HG02763 (cell line): ENCODE measurements at regions not wholly inside any gene's neighbourhood (a gene's known extent, or its start where the extent isn't known, plus 50 kb on each side); places are given as distances from the start of the nearest gene placed in this dataset.

Experiments used
- ATAC-seq: cut with Tn5 transposase; IDR thresholded peaks from one replicate; pipeline ENCODE4 v1.9.1; 2021; ENCODE audit warnings: mild to moderate bottlenecking, moderate library complexity; ENCODE audit not compliant: unreplicated experiment

DNA sequence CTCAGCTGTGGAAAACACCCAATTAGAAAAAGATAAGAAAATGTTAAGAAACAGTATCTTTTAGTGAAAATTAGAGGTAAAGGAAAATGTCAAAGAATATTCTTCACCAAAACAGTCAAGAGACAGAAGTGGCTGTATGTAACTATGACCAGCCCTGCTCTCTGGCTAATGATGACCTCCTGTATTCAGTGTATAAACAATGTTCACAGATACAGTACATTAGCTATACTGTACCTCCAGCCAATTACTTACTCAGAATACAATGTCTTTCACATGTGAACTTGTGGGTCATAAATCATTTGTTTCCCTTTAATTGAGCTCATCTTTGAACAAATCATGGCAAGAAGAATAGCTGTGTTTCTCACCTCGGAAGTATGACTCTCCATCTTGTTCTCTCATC lies 432.0 kb downstream of the LMO4 start:
- no peak for ATAC-seq

DNA sequence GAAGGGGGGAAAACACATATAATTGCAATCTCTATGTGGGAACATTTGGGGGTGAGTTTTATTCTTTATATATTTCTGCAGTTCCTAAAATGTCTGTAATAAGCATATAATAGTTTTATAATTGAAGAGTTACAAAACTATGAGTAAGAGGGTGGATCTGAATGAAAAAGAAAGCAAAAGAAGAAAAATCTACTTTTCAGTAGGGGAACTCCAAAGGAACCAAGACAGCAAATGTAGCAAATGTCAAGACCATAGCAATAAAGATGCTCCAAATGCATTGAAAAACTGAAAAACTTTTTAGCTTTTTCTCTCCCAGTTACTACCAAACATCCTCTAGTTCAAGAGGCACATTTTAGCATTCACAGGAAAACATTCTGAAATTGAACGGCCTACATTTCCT lies 434.8 kb downstream of the LMO4 start:
- no peak for ATAC-seq

DNA sequence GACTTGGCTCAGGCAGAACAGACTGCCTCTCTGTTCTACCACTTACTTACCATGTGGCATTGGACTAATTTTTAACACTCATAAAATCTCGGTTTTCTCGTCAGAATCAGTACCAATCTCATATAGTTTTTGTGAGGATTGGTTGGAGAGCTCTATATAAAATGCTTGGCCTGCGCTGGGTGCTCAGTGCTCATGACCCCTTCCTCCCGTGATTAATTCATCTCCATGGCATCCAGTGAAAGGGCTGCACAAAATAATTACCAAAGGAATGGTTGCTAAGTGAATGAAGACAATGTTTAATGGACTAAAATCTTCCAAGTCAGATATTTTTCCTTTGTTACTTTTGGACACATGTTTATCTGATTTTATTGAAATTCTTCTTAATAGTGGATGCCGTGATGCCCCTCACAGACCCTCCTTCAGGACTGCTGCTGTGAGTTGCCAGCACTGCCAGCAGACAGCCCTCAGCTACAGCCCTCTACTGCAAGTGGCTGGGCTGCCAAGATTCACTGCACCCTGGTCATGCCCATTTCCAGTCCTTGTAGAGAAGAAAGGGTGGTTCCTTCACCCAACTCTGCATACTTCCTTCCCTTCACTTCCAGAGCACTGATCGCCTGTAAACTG lies 436.5 kb downstream of the LMO4 start:
- ATAC-seq = no peak

DNA sequence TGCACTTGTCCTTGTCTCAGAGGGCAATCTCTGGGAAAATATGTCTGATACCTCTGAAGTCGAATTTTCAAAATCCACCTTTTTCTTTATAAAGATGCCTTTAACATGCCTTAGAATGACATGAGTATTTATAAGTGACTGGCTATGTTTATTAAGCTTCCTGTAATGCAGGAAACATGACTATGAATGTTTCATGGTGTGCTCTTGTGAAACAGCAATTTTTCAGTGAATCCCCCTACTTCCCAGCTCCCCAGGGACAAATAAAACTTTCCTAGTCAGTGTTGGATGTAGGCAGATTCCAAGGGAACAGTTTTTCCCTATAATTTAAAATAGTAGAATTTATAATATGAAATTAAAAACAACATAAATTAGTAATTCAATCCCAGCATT lies 437.0 kb downstream of the LMO4 start:
- ATAC-seq = no peak

DNA sequence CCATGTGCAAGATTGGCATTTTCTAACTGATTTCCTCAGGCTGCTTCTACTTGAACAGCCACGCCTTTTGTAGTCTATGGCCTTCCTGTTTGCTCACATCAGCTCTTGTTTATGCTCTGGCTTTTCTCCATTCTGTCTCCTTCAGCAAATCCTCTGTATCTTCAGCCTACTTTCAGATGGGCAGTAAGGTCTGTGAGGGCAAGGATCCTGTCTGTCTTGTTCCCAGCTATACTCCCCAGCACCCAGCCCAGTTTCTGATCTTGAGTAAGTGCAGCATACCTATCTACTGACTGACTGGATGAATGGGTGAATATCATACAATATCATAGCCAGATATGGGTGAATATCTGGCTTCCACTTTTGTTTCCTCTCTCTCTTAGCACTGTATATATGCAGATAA lies 438.1 kb downstream of the LMO4 start:
- ATAC-seq = no peak

DNA sequence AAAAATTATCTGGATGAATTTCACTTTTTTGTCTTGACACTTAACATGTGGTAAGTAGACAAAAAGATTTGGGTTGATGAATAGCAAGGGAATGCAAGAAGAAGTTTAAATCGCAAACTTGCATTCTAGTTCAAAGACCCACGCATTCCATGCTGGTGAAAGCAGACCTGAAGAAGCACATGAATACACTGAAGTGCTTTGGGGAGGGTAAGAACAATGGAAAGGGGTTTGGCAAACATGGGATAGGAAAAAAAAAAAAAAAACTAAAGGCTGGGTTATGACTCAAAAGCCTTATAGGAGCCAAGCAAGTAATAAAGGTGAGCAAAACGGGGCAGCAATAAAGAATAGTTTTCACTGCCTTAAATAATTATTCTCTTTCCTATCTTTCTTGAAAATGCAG lies 450.2 kb downstream of the LMO4 start:
- ATAC-seq = no peak

DNA sequence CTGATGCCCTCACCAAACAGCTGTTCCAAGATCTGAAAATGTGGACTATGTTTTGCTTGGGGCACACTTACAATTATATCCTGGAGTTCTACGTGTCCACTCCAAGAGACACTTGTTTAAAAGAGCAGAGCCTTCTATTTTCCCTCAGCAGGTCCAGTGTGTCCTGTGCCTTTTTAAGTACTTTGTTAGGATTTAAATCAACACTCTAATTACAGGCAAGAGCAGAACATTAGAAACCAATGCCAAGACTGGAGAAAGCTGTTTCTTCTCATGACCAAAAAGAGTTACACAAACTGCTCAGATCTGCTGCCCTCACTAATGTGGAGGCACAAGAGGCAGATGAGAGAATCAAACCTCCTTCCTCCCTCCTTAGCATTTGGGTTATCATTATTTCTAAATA lies 452.9 kb downstream of the LMO4 start:
- no peak for ATAC-seq

DNA sequence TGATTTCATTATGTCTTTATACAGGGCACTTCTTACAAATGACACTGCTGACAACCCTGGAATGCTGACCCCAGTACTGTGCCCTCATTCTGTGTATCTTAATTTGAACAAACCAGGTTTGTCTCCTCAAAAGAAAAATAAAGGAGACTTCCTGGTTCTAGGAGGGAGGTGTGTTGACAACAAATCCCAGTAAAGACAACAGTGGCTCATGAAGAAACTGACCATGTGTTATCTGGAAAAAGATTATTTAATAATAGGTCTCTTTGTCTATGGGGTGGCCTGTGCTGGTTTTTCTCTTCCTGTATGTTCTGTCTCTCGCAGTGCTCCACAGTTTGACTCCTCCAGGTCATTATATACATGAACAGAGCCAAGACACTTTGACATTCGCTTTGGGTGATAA lies 454.6 kb downstream of the LMO4 start:
- ATAC-seq = no peak

DNA sequence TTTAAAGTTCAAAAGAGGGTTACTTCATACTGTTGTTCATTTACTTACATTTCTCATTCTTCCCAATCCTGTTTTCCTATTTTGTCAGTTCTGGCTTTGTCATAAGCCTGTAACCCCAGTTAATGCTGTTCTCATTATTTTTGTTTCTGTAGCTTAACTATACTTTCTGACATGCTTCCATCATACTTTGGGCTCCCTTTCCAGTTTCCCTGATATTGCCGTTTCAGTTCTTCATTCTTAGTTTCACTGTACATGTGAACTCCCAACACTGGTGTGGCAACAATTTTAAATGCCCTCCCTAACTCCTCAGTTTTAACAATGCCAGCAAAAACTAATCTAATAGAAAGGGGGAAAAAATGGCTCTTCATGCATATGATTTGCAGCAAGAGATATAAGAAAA lies 456.7 kb downstream of the LMO4 start:
- ATAC-seq = no peak

DNA sequence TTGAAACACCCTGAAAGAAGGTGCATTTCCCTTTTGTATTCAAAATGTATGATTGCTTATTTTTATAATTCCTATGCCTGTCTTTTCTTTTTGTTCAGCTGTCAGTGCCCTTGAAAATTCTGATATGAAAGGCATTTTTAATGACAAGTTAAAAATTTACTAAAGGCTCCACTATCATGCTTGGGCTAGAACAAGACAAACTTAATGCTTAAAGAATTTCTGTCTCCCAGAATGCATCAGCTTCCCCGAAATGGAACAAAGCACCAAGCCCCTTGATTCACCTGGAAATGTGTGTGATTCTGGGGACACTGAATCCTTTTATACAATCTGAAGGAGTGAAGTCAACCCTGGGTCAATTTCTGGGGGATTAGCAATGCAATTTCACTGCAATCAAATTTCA lies 457.5 kb downstream of the LMO4 start:
- no peak for ATAC-seq

DNA sequence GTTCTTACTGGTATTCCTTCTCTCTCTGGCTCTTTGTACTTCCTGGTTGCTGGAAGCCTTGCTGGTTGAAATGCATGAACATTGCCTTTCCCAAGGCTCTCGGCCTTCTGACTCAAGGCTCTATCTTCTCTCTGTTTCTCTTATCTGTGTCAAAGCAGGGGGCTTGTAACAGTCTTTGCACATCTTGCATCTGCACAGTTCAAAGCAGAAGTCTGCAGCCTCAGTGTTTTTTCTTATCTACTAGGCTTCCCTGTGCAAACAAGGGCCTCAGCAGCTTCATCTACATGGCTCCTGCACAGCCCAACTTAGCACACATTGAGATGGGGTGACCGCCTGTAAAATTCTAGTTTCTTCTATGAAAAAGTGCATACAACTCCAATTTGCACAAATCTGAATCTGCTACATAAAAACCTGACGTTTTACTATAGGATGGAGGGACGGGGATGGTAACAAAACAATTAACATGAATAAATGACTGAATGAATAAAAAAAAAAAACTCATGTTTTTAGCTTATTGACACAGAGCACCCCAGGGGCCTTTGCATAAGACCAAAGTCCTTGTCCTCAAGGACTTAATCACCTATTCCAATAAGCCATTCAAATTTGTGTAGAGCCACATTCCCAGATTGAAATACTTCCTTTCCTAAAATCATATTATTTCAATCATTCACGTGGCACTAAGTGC lies 458.3 kb downstream of the LMO4 start:
- no peak for ATAC-seq

DNA sequence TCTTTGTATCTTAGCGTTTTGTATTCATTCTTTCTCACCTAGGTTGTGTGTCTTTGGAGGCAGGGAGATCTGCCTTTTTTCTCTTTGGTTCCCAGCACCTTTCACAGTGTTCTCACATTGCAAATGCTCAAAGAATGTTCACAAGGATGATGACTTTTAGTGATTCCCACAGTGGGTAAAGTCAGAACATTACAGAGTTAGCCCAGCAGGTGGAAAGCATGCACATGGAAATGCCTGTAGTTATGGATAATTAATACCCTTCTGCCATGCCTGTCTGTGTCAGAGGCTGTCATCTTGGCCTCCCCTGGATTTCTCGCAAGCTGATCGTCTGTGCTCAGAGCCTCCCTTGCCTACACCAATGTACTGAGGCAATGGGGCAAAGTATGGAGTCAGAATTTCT lies 458.9 kb downstream of the LMO4 start:
- no peak for ATAC-seq

DNA sequence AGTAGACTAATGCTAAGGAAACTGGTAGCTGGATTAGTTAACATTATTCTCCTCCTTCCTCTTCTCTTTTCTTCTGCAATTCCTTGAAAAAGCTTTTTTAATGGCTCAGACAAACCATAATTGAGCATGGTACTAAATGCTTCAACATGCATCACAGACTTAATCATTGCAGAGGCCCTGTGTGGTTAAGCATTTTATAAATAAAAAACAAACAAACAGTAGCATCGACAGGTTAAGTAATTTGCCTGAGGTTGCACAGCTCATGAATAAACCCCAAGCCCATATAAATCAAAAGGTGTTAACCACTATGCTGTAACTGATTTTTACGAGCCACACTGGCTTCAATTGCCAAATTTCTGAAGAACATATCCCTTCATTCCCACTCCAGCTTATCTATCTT lies 462.1 kb downstream of the LMO4 start:
- no peak for ATAC-seq

DNA sequence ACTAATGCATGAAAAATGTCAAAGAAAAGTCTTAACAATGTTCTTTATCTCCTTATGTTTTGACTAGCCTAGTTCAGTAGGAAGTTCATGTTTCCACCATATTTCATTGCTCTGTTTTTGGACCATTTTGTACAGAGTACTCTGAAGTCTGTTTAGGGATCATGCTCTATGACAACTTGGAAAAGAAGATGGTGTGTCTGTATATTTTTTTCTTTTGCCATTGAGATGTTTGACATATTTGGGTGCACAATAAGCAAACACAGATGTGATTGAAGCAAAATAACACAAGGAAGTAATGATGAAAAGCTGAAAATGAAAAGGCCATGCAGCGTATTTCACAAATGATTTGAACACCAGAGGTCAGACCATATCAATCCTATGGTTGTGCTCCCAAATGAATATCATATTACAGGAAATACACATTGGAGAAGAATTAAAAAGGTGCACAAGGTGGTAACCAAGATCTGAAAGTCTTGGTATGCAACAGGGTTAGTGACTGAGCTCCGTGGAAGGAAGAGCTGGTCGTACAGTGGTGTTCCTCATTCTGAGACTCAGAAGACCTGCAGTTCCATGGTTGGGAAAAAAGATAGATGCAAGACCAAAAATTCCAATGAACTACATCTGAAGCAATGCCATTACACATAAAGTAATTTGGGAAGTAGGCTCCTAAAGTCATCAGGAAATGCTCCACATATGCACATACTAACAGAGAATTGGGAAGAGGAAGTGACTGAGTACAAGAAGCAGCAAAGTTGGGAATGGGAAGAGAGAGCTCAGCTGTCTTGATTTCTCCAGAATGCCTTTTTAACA lies 463.5 kb downstream of the LMO4 start:
- no peak for ATAC-seq

DNA sequence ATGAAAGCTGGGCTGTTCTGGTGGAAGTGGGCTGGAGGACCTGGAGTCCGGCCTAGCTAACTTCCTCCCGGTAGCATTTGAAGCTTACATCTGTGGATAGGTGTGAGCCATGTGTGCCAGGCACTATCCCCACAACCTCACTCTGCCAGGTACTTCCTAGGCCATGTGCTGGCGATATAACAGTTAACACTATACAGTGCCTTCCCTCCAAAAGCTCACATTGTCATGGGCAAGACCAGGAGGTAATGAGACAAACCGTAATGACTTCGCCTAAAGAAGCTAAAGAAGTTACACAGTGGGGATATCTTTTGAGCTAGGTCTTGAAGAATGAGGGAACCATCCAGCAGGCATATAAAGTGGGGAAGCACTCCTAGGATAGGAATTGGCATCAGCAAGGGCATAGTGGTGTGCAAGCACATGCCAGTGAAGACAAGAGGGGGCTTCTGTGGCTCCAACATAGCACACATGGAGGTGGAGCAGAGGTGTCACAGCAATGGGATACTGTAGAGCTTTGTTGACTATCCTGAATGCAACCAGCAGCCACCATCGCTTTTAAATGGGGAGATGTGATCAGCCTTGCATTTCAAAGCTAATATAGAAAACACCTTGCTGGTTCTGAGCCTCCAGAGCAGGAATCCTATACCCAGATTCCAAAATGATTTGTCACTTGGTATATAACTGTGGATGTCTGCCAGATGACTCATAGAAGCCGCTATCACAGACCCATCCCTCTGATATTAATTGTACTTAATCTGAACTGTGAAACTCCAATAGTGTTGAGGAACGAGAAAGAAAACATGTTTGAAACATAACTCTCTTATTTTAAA lies 466.3 kb downstream of the LMO4 start:
- ATAC-seq = no peak

DNA sequence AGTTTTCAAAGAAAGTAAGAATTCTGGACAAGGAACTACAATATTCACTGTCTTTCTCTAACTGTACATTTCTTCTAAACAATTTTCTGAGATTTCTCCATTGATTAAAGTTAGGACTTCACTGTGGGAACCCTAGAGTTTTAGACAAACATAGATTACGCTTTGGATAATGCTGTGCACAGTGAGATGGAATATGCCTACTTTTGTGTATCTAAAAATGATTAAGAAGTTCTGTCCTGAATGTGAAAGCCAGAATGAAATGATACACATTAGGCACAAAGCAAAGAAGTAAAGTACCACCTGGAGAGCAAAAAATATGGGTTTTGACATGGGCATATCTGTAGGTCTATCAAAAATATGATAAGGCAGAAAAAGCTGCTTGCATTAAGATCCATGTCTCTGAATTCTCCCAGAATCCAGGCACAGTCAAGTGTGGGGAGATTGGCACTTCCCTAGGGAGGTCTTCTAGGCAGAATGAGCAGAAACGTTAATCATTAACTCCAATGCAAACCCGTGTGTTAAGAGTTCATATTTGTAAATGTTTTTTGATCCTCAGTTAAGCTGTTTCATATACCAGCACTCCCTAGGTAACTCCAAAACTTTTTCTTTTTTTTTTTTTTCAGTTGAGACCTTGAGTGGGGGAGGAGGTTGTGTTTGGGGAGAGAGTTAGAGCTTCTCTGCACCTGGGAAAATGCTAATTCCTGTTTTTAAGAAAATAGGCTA lies 467.1 kb downstream of the LMO4 start:
- no peak for ATAC-seq

DNA sequence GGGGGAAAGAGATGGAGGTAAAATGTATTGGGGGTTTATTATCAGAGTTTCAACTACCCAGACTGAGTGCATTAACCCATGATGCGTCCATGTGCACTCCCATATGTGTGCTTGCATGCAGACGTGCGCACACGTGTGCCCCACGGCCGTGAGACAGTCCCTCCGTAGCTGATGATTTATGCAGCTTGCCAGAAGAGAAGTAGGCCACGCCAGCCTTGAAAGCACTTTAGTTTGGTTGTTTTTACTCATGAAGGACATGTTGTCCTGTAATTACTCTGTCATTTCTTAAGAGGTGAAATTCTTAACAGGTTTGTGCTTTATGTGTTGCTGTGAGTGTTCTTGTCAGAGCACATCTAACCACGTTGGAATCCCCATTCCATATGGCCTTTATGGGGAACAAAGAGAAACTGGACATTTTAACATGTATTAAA lies 467.8 kb downstream of the LMO4 start:
- ATAC-seq = no peak

DNA sequence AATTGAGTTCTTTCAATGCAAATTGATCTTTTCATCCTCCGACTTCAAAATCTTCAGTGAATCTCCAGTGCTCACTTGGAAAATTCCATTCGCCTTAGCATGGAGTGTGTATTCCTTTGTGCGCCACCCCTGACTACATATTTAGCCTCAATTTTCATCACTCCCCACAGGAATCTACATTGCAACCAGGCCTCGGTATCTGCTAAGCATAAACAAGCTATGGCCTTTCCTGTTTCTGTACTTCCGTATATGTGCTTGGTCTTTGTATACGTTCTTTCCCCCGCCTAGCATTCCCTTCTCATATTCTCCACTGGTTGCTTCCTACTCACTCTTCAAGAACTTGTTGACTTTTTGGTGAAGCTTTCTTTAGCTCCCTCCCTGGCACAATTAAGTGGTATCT lies 470.8 kb downstream of the LMO4 start:
- no peak for ATAC-seq

DNA sequence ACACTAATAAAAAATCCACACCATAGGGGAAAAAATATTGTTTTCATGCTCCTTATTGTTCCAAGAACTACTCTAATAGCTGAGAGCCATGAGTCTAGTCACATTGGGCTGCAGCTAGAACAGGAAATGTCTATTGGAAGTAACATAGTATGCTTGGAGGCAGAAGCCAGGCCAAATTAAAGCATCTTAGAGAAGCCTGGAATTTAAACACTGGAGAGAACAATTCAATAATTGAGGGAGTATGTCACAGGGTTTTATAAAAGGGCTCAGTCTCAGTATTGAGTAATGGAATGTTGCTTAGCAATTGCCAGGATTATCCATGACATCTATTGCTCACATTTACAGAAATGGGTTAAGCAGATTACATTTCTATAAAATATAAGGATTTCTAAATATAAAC lies 471.3 kb downstream of the LMO4 start:
- ATAC-seq = no peak

DNA sequence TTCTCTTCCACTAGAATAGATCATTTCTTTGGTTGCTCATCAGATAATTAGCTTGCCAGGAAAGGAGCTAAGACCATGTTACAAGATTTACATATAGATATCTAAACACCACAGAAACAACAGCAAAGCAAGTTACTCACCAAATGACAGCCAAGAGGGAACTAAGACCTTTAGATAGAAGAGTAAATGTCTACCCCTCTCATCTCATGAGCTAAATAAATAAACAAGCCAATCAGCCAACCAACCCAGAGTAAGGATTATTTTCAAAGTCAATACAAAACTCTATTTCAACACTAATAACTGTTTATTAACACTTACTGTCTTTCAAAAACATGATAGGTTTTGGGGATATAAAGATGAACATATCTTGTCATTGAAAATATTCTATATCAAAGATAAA lies 474.7 kb downstream of the LMO4 start:
- ATAC-seq = no peak

DNA sequence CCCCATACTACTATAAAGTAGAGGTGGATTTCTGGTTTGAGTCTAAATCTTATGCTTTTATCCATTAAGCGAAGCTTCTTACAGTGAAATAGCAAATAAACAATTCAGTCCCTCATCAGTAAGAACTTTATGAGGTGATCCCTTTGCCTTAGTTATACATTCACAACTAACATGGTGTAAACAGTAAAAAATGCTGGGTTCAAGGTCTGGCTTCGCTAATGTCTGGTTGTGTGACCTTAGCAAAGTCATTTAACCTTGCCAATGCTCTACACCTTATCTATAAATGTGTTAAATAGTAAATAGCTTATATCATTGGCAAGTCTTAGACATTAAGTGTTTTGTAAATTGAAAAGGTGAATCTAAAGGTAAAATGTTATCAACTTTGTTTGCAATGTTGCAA lies 475.4 kb downstream of the LMO4 start:
- ATAC-seq = no peak
